H1 (cell line): ENCODE measurements at regions not wholly inside any gene's neighbourhood (a gene's known extent, or its start where the extent isn't known, plus 50 kb on each side); places are given as distances from the start of the nearest gene placed in this dataset.

Source experiments
- MAX ChIP-seq: IDR thresholded peaks from 2 replicates; pipeline ENCODE4 v1.6.1; 2012; ENCODE audit warnings: inconsistent platforms
- SP2 ChIP-seq: IDR thresholded peaks from 2 replicates; pipeline ENCODE4 v1.6.1; 2012; ENCODE audit warnings: mild to moderate bottlenecking, low read length, inconsistent platforms
- SRF ChIP-seq: IDR thresholded peaks from 2 replicates; pipeline ENCODE4 v1.6.1; 2011; ENCODE audit warnings: mild to moderate bottlenecking, low read depth, low read length, moderate library complexity
- ZNF274 ChIP-seq: IDR thresholded peaks from 2 replicates; pipeline ENCODE4 v1.7.0; 2012; ENCODE audit warnings: low read length, borderline replicate concordance; ENCODE audit errors: extremely low read depth

- TF ChIP-seq SRF (no peak), MAX (no peak), ZNF274 (no peak), SP2 (no peak)
Measured at GRCh38 chr2:38228753-38229152, 148.3 kb downstream of the ATL2 start (continued).
